ENCODE measurements at regions not wholly inside any gene's neighbourhood (a gene's known extent, or its start where the extent isn't known, plus 50 kb on each side); places are given as distances from the start of the nearest gene placed in this dataset.

DNA sequence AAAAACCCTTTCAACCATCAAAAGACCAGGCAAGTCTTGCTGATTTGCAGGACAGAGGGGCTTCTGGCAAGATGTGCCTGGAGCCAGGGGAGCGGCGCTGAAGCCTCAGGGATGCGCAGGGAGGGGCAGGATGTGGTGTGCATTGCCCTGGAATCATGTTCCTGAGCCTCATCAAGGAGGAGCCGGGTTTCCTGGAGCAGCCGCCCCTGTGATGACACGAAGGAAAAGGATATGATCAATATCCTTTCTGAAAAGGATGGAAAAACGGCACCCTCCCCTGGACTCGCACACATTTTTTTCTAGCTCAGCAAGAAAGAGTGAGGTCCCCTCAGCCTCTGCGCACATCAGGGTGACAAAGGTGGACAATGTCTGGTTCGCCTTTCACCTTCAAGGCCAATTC is 173.1 kb upstream of the SSTR4 start:
- no TSS peak for BruUV-seq (replicated peaks)
- intact Hi-C loops (cut with micrococcal nuclease; ENCODE audit: unreplicated experiment), result no loop called here
- H3K27me3 ChIP-seq (ENCODE audit: control insufficient read depth in 1 of 2, insufficient read depth in 2 of 2, low read length in 2 of 2), result no peaks in the 10 kb centered on the region; a peak in 1 of 5 replicates
- in situ Hi-C loops (cut with HindIII; ENCODE audit: extremely low pct_ligation_motif_present, low pct_unique_long_range_greater_than_20kb), result no loop called here
- H3K4me1 ChIP-seq (ENCODE audit: insufficient read depth, low read length), result no peaks in the 10 kb centered on the region
- no peak overlapping the region for H3K27ac ChIP-seq (ENCODE audit: extremely low read length, insufficient read depth, low read length)
- no peak overlapping the region for H3K4me2 ChIP-seq (ENCODE audit: low read depth, low read length)
- H3K9ac ChIP-seq (ENCODE audit: insufficient read depth, low read depth, low read length), result no peak overlapping the region
- ATAC-seq (no peak), DNase-seq (ENCODE audit: low spot score) (no peak), FAIRE-seq (no peak)
- 25% methylated on average over 10 of the region's 10 CpGs for WGBS (ENCODE audit: low lambda C conversion rate)
- ChIA-PET CTCF (ENCODE audit: low intra/inter-chr PET ratio, low total read pairs) (no interaction called here), POLR2A (no interaction called here)
- no peaks in the 10 kb centered on the region for H3K79me2 ChIP-seq (ENCODE audit: insufficient read depth, low read length)
- H2AFZ ChIP-seq (ENCODE audit: low read length), result no peak overlapping the region
- H3K36me3 ChIP-seq (replicated peaks in 1 of 2; ENCODE audit: control insufficient read depth in 1 of 2, insufficient read depth in 2 of 2, low read length in 2 of 2), result no peaks in the 10 kb centered on the region
- no peak for TF ChIP-seq HNRNPH1 (optimal IDR thresholded peaks at IDR 0.05; ENCODE audit: low read depth, low read length)
- TF ChIP-seq ZNF468 (CRISPR knock-in tag; IDR thresholded peaks at IDR 0.05), result no peak
- TF ChIP-seq ZC3H4 (CRISPR knock-in tag; IDR thresholded peaks at IDR 0.05; ENCODE audit: borderline replicate concordance), result no peak
- no peak overlapping the region for H3K4me3 ChIP-seq (replicated peaks in 1 of 3; ENCODE audit: insufficient read depth in 1 of 3, low read depth in 2 of 3, low read length in 3 of 3)
- no peaks in the 10 kb centered on the region for H3K9me3 ChIP-seq (ENCODE audit: low read length)
- H4K20me1 ChIP-seq (ENCODE audit: insufficient read depth, low read length), result no peaks in the 10 kb centered on the region

- H3K4me1 ChIP-seq (ENCODE audit: insufficient read depth, low read length), result no peaks in the 10 kb centered on the region
- ChIA-PET POLR2A (no interaction called here), CTCF (ENCODE audit: low intra/inter-chr PET ratio, low total read pairs) (no interaction called here)
- no peaks in the 10 kb centered on the region for H4K20me1 ChIP-seq (ENCODE audit: insufficient read depth, low read length)
- FAIRE-seq, result no peak
- no peak for DNase-seq (ENCODE audit: low spot score)
- no peaks in the 10 kb centered on the region for H3K9me3 ChIP-seq (ENCODE audit: low read length)
- H3K4me3 ChIP-seq (replicated peaks in 1 of 3; ENCODE audit: insufficient read depth in 1 of 3, low read depth in 2 of 3, low read length in 3 of 3), result no peak overlapping the region
- in situ Hi-C loops (cut with HindIII; ENCODE audit: extremely low pct_ligation_motif_present, low pct_unique_long_range_greater_than_20kb) (no loop called here), intact Hi-C loops (cut with micrococcal nuclease; ENCODE audit: unreplicated experiment) (no loop called here)
- no peaks in the 10 kb centered on the region; a peak in 1 of 5 replicates for H3K27me3 ChIP-seq (ENCODE audit: control insufficient read depth in 1 of 2, insufficient read depth in 2 of 2, low read length in 2 of 2)
- no peaks in the 10 kb centered on the region for H3K79me2 ChIP-seq (ENCODE audit: insufficient read depth, low read length)
- BruUV-seq (replicated peaks), result no TSS peak
- ATAC-seq, result no peak
- no peak overlapping the region for H3K4me2 ChIP-seq (ENCODE audit: low read depth, low read length)
- whole genome bisulfite sequencing (ENCODE audit: low lambda C conversion rate), result 36% methylated on average over 11 of the region's 11 CpGs
- no peak overlapping the region for H2AFZ ChIP-seq (ENCODE audit: low read length)
- no peaks in the 10 kb centered on the region for H3K36me3 ChIP-seq (replicated peaks in 1 of 2; ENCODE audit: control insufficient read depth in 1 of 2, insufficient read depth in 2 of 2, low read length in 2 of 2)
- no peak for TF ChIP-seq GATAD2A (CRISPR knock-in tag; IDR thresholded peaks at IDR 0.05)
- no peak for TF ChIP-seq ZNF24 (IDR thresholded peaks at IDR 0.05)
- H3K9ac ChIP-seq (ENCODE audit: insufficient read depth, low read depth, low read length), result no peak overlapping the region
- H3K27ac ChIP-seq (ENCODE audit: extremely low read length, insufficient read depth, low read length), result no peak overlapping the region
Measured at GRCh38 chr20:22862671-22863230, 172.4 kb upstream of the SSTR4 start.

All from HepG2 (cell line).